K562 (cell line): ENCODE measurements at regions not wholly inside any gene's neighbourhood (a gene's known extent, or its start where the extent isn't known, plus 50 kb on each side); places are given as distances from the start of the nearest gene placed in this dataset.
"Not testable (repeated sequence)": the region's sequence is repeated elsewhere in the genome, so short reads cannot be mapped to it uniquely, and the experiment has no call there.

ENCODE experiments used
- ATAC-seq: fragments of 200-7000 bp; cut with Tn5 transposase; 3 replicates; pipeline ENCODE4 v1.9.1; 2020; ENCODE audit warnings: moderate library complexity
- BruUV-seq: library from RNA; stranded (reverse); fragments of 400-500 nt; replicated peaks from 2 replicates; lab custom pipeline; 2021; lab: Mats Ljungman, UMichigan
- CTCF ChIA-PET: fragments of 300-600 bp; formaldehyde crosslinking; extraction: SDS; loops from one replicate; lab custom pipeline; 2021; ENCODE audit warnings: low intra/inter-chr PET ratio; lab: Yijun Ruan, JAX
- POLR2A ChIA-PET: fragments of 300-600, 350-650 bp; sonication (Branson Sonifier 250); formaldehyde crosslinking; extraction: SDS; loops from one replicate; lab custom pipeline; 2021; ENCODE audit warnings: antibody characterized with exemption, inconsistent platforms; lab: Yijun Ruan, JAX
- DNase-seq, 4 experiments: peaks; one replicate each; pipeline versions ENCODE4 v3.0.0 to v3.0.0-alpha.2; 2011 to 2018; ENCODE audit warnings: low spot score in 3 of 4, mixed read lengths in 3 of 4; ENCODE audit errors: extremely low read depth in 1 of 4
- FAIRE-seq: peaks from 2 replicates; lab custom pipeline; 2011; peaks lifted over from hg19 to GRCh38; lab: Jason Lieb, UNC
- H2AFZ ChIP-seq: 2 replicates; pipeline ENCODE4 v1.6.0; 2011; ENCODE audit warnings: low read depth, low read length, control low read depth, inconsistent platforms
- H3K27ac ChIP-seq: fragments of 200-600 bp; 3 replicates; pipeline ENCODE4 v1.8.0; 2011; ENCODE audit warnings: low read depth, mild to moderate bottlenecking, control low read depth, inconsistent platforms, low read length, moderate library complexity, mixed read lengths; ENCODE audit errors: extremely low read depth
- H3K27me3 ChIP-seq, 2 experiments: fragments of 300-600 bp in 1 of 2; 2 replicates in 1 of 2; 3 replicates in 1 of 2; pipeline versions ENCODE4 v1.6.0 to v1.8.0; 2011; ENCODE audit warnings: inconsistent platforms in 2 of 2, low read length in 2 of 2, mild to moderate bottlenecking in 1 of 2, mixed read lengths in 1 of 2, moderate library complexity in 1 of 2; ENCODE audit not compliant: control insufficient read depth in 2 of 2, insufficient read depth in 2 of 2
- H3K36me3 ChIP-seq: fragments of 300-600 bp; 3 replicates; pipeline ENCODE4 v1.8.0; 2011; ENCODE audit warnings: mild to moderate bottlenecking, low read length, inconsistent platforms; ENCODE audit not compliant: control insufficient read depth, insufficient read depth
- H3K4me1 ChIP-seq, 2 experiments: fragments of 200-600 bp in 1 of 2; replicated peaks in 1 of 2; 2 replicates in 1 of 2; 3 replicates in 1 of 2; pipeline versions ENCODE4 v1.5.1 to v1.8.0; 2011; ENCODE audit warnings: inconsistent platforms in 2 of 2, low read length in 2 of 2, mild to moderate bottlenecking in 1 of 2, mixed read lengths in 1 of 2, moderate library complexity in 1 of 2; ENCODE audit not compliant: control insufficient read depth in 2 of 2, insufficient read depth in 2 of 2
- H3K4me2 ChIP-seq: 2 replicates; pipeline ENCODE4 v1.6.1; 2011; ENCODE audit warnings: low read length, control low read depth, inconsistent platforms, mixed read lengths; ENCODE audit not compliant: insufficient read depth
- H3K4me3 ChIP-seq: fragments of 200-600 bp; sonication (generic), shearing (Covaris generic); 2 replicates; pipeline ENCODE4 v1.5.1; 2016; ENCODE audit warnings: control low read depth, inconsistent platforms
- H3K79me2 ChIP-seq: fragments of 200-600 bp; 3 replicates; pipeline ENCODE4 v1.8.0; 2011; ENCODE audit warnings: low read length, inconsistent platforms; ENCODE audit not compliant: control insufficient read depth, insufficient read depth
- H3K9ac ChIP-seq, 2 experiments: 2 replicates each; pipeline versions ENCODE4 v1.6.0 to v1.6.1; 2011; ENCODE audit warnings: low read depth in 2 of 2, low read length in 2 of 2, control low read depth in 1 of 2, inconsistent platforms in 1 of 2, mild to moderate bottlenecking in 1 of 2, mixed read lengths in 1 of 2; ENCODE audit not compliant: insufficient read depth in 1 of 2
- H3K9me1 ChIP-seq: one replicate; pipeline ENCODE4 v1.6.0; 2011; ENCODE audit warnings: inconsistent platforms, mild to moderate bottlenecking, low read length, moderate library complexity; ENCODE audit not compliant: control insufficient read depth, insufficient read depth
- H3K9me3 ChIP-seq: replicated peaks from 2 replicates; pipeline ENCODE4 v1.5.1; 2011; ENCODE audit warnings: low read depth, low read length, inconsistent platforms; ENCODE audit not compliant: control insufficient read depth, insufficient read depth
- H4K20me1 ChIP-seq: replicated peaks from 2 replicates; pipeline ENCODE4 v1.6.1; 2011; ENCODE audit warnings: low read length, inconsistent platforms, mixed read lengths; ENCODE audit not compliant: control insufficient read depth, insufficient read depth
- WGBS: fragments of 100-300 bp; shearing (Covaris generic); methylation state at CpG from one replicate; pipeline ENCODE4 v1.1.6; 2016; ENCODE audit warnings: low coverage, mixed read lengths; ENCODE audit not compliant: insufficient coverage; ENCODE audit errors: missing lambda C conversion rate; 5-methylcytosine and 5-hydroxymethylcytosine counted together
- in situ Hi-C: fragments of 300-500 bp; cut with MboI; formaldehyde crosslinking; loops from 4 replicates; pipeline ENCODE4 v1.15.0; 2018; ENCODE audit warnings: inconsistent platforms, mixed read lengths
- intact Hi-C: fragments of 100-400 bp; cut with micrococcal nuclease; formaldehyde crosslinking; loops from 2 replicates; pipeline ENCODE4 v1.14.2; 2022
- TF ChIP-seq, protein P1 (sequence below), 2 experiments: fragments of 450-650 bp in 1 of 2; sonication (generic) in 1 of 2; formaldehyde crosslinking in 1 of 2; IDR thresholded peaks; 2 replicates each; pipeline versions ENCODE4 v1.7.1 to v1.9.0; 2016 to 2022; ENCODE audit warnings: inconsistent platforms in 1 of 2, mild to moderate bottlenecking in 1 of 2, missing genetic modification reagents in 1 of 2

DNA sequence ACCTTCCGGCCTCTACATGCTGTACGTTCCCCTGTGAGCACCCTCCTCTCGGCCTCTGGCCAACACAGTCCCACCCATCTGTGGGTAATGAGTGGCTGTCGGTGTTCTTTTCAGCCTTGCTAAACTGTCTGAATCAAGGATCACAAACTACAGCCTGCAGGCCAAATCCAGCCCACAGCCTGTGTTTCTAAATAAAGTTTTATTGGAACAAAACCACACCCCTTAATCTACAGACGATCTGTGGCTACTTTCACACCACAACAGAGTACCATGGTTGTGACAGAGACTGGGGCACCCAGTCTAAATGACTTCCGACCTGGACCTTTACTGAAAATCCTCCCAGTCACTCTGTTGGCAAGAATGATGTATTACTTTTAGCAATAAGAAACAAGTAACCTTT lies 77.3 kb upstream of the DRD5 start:
- not testable (repeated sequence) for BruUV-seq, H3K27ac ChIP-seq

More for the DNA sequence above, 77.3 kb upstream of the DRD5 start:
- H3K27me3 ChIP-seq, result peaks cover 0 to 11% of the 10 kb centered on the region in 2 experiments; a peak in 3 of 5 replicates
- H3K9me1 ChIP-seq, H3K9me3 ChIP-seq, CTCF ChIA-PET, DNase-seq, H3K9ac ChIP-seq, H2AFZ ChIP-seq, H3K4me1 ChIP-seq, H3K4me2 ChIP-seq, FAIRE-seq, H3K79me2 ChIP-seq, H4K20me1 ChIP-seq, H3K4me3 ChIP-seq, ATAC-seq, H3K36me3 ChIP-seq: not testable (repeated sequence)
- WGBS, result 2% methylated on average over 4 of the region's 6 CpGs
- intact Hi-C loops, result loop anchor here (2.0 to 10.0 kb wide), 4 partner anchors 61 to 309 kb away; no protein-coding TSS in a partner anchor
- in situ Hi-C loops, result loop anchor here (5.0 kb wide), 1 partner anchor 313 kb away; no protein-coding TSS in a partner anchor
- TF ChIP-seq, protein P1, sequence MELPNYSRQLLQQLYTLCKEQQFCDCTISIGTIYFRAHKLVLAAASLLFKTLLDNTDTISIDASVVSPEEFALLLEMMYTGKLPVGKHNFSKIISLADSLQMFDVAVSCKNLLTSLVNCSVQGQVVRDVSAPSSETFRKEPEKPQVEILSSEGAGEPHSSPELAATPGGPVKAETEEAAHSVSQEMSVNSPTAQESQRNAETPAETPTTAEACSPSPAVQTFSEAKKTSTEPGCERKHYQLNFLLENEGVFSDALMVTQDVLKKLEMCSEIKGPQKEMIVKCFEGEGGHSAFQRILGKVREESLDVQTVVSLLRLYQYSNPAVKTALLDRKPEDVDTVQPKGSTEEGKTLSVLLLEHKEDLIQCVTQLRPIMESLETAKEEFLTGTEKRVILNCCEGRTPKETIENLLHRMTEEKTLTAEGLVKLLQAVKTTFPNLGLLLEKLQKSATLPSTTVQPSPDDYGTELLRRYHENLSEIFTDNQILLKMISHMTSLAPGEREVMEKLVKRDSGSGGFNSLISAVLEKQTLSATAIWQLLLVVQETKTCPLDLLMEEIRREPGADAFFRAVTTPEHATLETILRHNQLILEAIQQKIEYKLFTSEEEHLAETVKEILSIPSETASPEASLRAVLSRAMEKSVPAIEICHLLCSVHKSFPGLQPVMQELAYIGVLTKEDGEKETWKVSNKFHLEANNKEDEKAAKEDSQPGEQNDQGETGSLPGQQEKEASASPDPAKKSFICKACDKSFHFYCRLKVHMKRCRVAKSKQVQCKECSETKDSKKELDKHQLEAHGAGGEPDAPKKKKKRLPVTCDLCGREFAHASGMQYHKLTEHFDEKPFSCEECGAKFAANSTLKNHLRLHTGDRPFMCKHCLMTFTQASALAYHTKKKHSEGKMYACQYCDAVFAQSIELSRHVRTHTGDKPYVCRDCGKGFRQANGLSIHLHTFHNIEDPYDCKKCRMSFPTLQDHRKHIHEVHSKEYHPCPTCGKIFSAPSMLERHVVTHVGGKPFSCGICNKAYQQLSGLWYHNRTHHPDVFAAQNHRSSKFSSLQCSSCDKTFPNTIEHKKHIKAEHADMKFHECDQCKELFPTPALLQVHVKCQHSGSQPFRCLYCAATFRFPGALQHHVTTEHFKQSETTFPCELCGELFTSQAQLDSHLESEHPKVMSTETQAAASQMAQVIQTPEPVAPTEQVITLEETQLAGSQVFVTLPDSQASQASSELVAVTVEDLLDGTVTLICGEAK (IDR thresholded peaks at IDR 0.05), result peak; percentile 87
- TF ChIP-seq, protein P1 (CRISPR knock-in tag; IDR thresholded peaks at IDR 0.05), result peak; percentile 76
- POLR2A ChIA-PET, result interaction anchor here (1.3 kb wide), 1 partner anchor 413 kb away, joined by 4 read pairs; no protein-coding TSS in a partner anchor
